HG03432 (cell line): ENCODE measurements at regions not wholly inside any gene's neighbourhood (a gene's known extent, or its start where the extent isn't known, plus 50 kb on each side); places are given as distances from the start of the nearest gene placed in this dataset.

Source experiments
- ATAC-seq: cut with Tn5 transposase; IDR thresholded peaks from one replicate; pipeline ENCODE4 v1.9.1; 2021; ENCODE audit warnings: mild to moderate bottlenecking, moderate library complexity; ENCODE audit not compliant: unreplicated experiment

GRCh38 chr2:78263571-78263970 lies 741.4 kb upstream of the LRRTM4 start:
- ATAC-seq = no peak

GRCh38 chr2:78264130-78264529 lies 742.0 kb upstream of the LRRTM4 start:
- no peak for ATAC-seq

DNA sequence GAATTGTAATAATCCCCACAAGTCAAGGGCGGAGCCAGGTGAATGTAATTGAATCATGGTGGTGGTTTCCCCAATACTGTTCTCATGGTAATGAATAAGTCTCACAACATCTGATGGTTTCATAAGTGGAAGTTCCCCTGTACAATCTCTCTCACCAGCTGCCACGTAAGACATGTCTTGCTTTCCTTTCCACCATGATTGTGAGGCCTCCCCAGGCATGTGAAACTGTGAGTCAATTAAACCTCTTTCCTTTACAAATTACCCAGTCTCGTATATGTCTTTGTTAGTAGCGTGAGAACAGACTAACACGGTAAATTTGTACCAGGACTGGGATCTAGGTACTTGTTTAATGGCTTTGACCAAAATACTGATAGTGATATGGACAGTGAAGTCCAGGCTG lies 744.3 kb upstream of the REG3G start:
- ATAC-seq = peak; percentile 96

DNA sequence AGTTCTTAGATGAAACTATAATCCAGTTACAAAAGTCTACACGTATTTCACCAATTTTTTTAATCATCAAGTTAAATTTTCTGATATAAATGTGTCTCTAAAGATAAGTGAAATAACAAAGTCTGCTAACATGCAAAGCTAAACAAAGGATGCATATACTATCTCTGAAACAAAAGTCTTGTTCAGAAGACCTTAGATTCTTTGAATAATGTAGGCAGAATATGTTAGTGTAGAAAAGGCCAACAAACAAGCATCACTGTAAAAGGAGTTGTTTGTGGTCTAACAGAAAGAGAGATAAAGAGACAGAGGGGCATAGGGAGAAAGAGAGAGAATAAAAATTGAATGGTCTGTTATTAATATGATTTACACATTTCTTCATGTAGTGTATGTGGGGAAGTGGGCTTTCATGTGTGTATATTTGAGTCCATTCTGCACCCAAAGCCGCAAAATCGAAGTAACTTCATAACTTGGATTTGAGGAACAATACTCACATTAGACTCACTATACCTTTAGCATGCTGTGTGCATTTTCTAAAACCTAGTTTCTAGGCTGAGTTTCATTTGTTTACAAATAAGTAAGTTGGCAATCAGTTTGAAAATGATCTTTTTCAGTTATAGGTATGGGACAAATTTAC lies 734.8 kb upstream of the REG3G start:
- no peak for ATAC-seq

- ATAC-seq = no peak
Observed at GRCh38 chr2:78293768-78294167, 731.7 kb upstream of the REG3G start.

DNA sequence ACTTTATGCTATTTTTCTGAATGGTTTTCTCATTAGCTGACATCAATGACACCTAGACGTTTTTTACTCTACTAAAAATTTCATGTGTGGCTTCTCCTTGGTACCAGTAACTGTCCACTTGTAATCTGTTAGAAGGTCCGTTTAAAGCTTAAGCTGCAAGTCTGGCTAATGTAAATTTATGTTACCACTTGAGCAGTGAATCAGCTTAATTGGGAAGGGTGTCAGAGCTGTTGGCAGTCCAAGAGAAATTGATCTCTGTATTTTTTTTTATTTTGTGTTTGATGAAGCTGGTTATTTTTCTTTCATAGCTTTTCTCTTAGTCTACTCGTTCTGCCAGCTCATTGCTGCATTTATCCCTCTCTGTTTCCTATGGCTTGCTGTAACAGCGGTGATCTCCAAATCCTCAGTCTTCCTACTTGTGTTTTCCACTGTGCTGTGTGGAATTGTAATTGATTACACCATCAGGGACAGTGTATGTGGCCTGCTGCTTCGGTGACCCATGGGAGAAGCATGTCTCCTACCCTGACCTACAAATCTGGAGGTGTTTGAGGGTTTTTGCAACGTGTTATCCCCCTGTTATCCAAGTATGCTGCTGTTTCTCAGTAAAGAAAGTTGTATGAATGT lies 724.2 kb upstream of the REG3G start:
- no peak for ATAC-seq

- ATAC-seq = no peak
Observed at GRCh38 chr2:78304678-78305077, 720.8 kb upstream of the REG3G start.

DNA sequence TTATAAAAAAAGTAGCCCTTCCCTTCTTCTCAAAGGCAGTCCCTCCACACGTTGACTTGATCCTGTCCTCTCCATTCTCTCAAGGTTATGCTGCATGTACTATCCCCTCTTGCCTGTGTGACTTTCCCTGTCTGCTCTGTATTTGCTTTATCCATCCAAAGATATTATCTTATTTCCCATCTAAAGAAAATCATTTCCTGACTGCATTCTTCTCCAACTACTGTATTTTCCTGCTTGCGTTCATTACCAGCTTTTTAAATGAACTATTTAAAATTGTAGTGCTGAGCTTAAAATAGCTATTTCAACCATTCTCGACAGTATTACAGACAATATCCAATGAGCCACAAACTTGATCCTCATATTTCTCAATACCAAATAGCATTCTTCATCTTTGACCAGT lies 716.0 kb upstream of the REG3G start:
- ATAC-seq = no peak

GRCh38 chr2:78315368-78315767 lies 710.1 kb upstream of the REG3G start:
- no peak for ATAC-seq

GRCh38 chr2:78318275-78318674 lies 707.2 kb upstream of the REG3G start:
- ATAC-seq = no peak

- ATAC-seq = no peak
Observed at GRCh38 chr2:78330193-78330592, 695.3 kb upstream of the REG3G start.

GRCh38 chr2:78351208-78351607 lies 674.3 kb upstream of the REG3G start:
- ATAC-seq = no peak

DNA sequence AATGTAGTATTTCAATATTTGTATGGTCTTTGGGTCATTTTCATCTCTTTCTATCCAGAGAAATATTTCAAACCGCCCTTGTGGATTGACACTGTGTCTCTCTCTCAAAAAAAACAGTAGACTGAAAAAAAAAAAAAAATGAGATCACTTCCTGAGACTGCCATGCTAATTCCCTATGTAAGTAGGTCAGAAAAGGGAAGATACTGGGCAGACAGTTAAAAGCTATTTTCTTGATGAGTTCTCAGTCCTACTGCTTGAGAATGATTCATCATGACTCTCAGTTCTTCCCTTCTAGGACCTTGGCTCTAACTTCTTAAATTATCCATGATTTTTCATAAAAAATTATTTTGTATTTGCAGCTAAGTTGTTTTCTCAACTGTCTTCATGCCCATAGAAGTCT lies 672.3 kb upstream of the REG3G start:
- no peak for ATAC-seq

- no peak for ATAC-seq
Observed at GRCh38 chr2:78355967-78356366, 669.5 kb upstream of the REG3G start.

- ATAC-seq = no peak
Observed at GRCh38 chr2:78383576-78383975, 641.9 kb upstream of the REG3G start.

DNA sequence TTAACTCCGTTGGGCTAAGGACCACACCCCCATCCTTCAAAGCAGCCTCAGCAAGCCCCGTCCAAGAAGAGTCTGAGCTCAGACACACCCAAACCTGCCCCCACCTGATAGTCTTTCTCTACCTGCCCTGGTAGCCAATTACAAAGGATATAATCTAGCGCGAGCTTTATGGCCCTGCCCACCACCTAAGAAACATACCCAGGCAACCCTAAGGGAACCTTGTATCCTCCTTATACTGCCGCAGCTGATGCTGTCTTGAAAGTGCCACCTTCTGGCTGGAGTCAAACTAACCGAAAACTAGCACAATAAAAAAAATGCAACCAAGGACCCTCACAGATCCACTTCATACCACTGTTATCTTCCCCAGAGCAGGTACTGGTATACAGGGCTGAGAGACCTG lies 628.3 kb upstream of the REG3G start:
- no peak for ATAC-seq

DNA sequence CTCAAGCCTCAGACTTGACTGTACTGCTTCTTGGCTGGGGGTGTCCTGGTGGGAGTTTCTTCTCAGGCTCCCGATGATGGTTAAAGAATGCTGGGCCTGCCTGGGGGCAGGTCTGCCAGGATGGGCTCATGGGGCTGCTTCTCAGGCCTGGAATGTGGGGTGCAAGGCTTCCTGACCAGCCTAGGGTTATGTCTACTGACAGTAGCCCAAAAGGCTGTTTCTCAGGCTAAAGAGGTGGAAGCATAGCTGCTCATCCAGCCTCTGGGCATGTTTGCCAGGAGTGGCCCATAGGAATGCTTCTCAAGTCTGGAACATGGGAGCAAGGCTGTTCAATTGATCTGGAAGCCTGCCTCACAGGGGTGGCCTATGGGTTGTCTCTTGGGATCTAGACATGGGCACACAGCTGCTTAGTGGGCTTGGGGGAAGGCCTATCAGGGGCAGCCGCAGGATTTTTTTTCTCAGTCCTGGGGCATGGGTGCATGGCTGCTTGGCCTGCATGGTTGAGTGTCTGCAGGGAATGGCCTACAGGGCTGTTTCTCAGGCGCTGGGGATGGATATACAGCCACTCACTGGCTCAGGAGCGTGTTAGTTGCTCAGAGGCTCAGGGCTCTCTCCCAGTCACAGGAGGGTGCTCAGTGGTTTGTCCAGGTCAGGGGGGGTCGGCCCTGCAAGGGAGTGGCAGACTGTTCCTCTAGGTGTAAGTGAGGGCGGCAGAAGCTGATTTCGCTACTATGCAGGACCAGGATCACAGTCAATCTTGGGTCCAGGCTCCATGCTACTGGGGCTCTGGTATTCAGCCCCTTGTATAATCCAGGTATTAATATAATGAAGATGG lies 617.3 kb upstream of the REG3G start:
- ATAC-seq = no peak

DNA sequence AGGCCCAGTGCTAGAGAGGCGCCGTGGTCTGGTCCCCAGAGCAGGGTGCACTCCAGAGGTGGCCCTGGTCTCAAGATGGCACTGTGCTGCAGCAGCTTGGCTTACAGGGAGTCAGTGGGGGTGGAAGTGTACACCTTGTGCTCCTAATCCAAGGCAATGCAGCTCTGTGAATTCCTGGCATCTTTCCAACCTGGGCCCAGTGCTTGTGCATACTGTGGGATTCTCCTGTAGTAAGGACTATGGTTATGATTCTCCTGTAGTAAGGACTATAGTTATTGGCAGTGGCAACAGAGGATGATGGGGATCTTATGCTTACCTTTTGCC lies 616.7 kb upstream of the REG3G start:
- no peak for ATAC-seq

DNA sequence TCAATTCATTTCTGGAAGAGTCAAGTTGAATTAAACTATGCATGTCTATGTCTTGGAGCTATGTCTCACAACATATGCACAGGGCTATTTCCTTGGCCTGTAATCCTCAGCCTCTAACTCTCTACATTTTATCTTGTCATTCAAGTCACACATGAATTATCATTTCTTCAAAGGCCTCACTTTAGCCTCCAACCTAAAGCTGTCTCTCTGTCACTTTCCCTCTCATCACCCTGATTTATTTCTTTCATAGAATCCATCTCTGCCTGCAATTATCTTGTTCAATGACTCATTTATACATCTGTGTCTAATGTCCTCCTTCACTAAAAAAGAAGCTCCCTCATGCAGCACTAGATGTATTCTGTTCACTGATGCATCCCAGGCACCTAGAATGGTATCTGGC lies 614.2 kb upstream of the REG3G start:
- no peak for ATAC-seq

GRCh38 chr2:78416625-78417300 lies 608.7 kb upstream of the REG3G start:
- no peak for ATAC-seq

- no peak for ATAC-seq
Observed at GRCh38 chr2:78417355-78417754, 608.1 kb upstream of the REG3G start.

GRCh38 chr2:78418021-78418420 lies 607.5 kb upstream of the REG3G start:
- no peak for ATAC-seq
